ENCODE measurements at regions not wholly inside any gene's neighbourhood (a gene's known extent, or its start where the extent isn't known, plus 50 kb on each side); places are given as distances from the start of the nearest gene placed in this dataset.

GRCh38 chrX:121569609-121570008 is 522.2 kb downstream of the GLUD2 start:
- TF ChIP-seq RAD21 (IDR thresholded peaks at IDR 0.05; ENCODE audit: low read depth), result no peak
- no peak for TF ChIP-seq CEBPB (IDR thresholded peaks at IDR 0.05)
- TF ChIP-seq, protein P1, sequence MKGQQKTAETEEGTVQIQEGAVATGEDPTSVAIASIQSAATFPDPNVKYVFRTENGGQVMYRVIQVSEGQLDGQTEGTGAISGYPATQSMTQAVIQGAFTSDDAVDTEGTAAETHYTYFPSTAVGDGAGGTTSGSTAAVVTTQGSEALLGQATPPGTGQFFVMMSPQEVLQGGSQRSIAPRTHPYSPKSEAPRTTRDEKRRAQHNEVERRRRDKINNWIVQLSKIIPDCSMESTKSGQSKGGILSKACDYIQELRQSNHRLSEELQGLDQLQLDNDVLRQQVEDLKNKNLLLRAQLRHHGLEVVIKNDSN (IDR thresholded peaks at IDR 0.05), result no peak
- no peak for TF ChIP-seq TEAD4 (IDR thresholded peaks at IDR 0.05)
- no peak for TF ChIP-seq YY1 (IDR thresholded peaks at IDR 0.05; ENCODE audit: low read depth)
- no peak for TF ChIP-seq ZBTB7A (IDR thresholded peaks at IDR 0.05; ENCODE audit: low read depth)
- TF ChIP-seq EGR1 (IDR thresholded peaks at IDR 0.05), result no peak
- no peak for TF ChIP-seq NFIC (IDR thresholded peaks at IDR 0.05)
- TF ChIP-seq TCF12 (IDR thresholded peaks at IDR 0.05; ENCODE audit: low read depth), result no peak
- no peak for TF ChIP-seq TAF1 (IDR thresholded peaks at IDR 0.05; ENCODE audit: low read depth)
- no peak for TF ChIP-seq EP300 (IDR thresholded peaks at IDR 0.05; ENCODE audit: borderline replicate concordance)
- TF ChIP-seq FOXM1 (IDR thresholded peaks at IDR 0.05; ENCODE audit: borderline replicate concordance, low read depth), result no peak

GRCh38 chrX:121570072-121570841 is 522.8 kb downstream of the GLUD2 start:
- TF ChIP-seq TEAD4 (IDR thresholded peaks at IDR 0.05) (no peak), ZBTB7A (IDR thresholded peaks at IDR 0.05; ENCODE audit: low read depth) (no peak), EGR1 (IDR thresholded peaks at IDR 0.05) (no peak), TCF12 (IDR thresholded peaks at IDR 0.05; ENCODE audit: low read depth) (no peak), CEBPB (IDR thresholded peaks at IDR 0.05) (no peak), EP300 (IDR thresholded peaks at IDR 0.05; ENCODE audit: borderline replicate concordance) (no peak), TAF1 (IDR thresholded peaks at IDR 0.05; ENCODE audit: low read depth) (no peak), REST (IDR thresholded peaks at IDR 0.05; ENCODE audit: low read depth) (no peak)
- TF ChIP-seq, protein P1 (IDR thresholded peaks at IDR 0.05), result no peak

DNA sequence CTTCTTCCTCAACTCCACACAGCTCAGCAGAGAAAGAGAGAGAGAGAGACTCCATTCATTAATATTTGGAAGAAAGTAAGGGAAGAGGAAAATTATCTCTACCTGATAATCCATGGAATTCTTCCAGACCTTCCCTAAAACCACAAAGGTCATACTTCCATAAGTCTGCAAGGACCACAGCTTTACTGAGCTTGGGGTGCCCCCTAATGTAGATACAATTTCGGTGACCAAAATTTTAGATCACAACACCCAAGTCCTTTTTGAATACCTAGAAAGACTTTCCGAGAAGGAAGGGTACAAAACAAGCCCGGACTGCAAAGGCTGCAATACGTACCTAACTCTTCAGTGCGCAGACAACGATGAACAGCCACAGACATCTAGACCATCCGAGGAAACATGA is 523.9 kb downstream of the GLUD2 start:
- TF ChIP-seq CEBPB (IDR thresholded peaks at IDR 0.05) (no peak), NFIC (IDR thresholded peaks at IDR 0.05) (no peak), FOXM1 (IDR thresholded peaks at IDR 0.05; ENCODE audit: borderline replicate concordance, low read depth) (no peak), EGR1 (IDR thresholded peaks at IDR 0.05) (no peak), ZBTB7A (IDR thresholded peaks at IDR 0.05; ENCODE audit: low read depth) (no peak), TCF12 (IDR thresholded peaks at IDR 0.05; ENCODE audit: low read depth) (no peak), TAF1 (IDR thresholded peaks at IDR 0.05; ENCODE audit: low read depth) (no peak)
- TF ChIP-seq, protein P2, sequence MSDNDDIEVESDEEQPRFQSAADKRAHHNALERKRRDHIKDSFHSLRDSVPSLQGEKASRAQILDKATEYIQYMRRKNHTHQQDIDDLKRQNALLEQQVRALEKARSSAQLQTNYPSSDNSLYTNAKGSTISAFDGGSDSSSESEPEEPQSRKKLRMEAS (IDR thresholded peaks at IDR 0.05), result no peak
- TF ChIP-seq, protein P1 (IDR thresholded peaks at IDR 0.05), result no peak

DNA sequence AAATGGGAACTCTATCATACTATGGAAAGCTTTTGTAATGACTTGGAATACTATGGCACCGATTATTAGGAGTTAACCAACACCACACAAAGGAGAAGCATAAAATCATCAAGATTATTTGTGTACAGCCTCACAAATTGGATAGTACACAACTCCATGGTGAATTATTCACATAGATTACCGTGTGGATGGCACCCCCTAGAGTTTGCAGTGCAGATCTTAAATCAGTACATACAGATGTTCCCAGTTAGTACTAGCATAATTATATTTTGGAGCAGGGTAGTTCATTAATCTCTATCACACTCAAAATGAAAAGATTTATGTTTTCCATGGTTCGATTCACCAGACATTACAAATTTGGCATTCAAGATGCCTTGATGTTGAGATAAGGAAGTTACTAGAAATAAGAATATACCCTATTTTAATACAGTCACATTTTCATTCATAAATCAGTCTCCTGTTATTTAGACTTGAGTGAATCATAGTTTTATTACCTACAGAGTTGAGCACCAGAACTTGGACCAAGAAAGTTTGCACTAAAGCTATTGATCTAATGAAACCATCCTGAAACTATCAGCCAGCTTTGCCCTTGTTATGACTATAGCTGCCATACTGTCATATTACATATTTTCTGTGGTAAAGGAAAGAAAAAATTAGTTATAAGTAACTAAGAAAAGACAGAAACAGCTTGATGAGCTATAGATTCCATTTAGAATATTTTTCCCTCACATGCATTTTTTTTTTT is 531.8 kb downstream of the GLUD2 start:
- TF ChIP-seq FOXM1 (IDR thresholded peaks at IDR 0.05; ENCODE audit: borderline replicate concordance, low read depth) (no peak), RAD21 (IDR thresholded peaks at IDR 0.05; ENCODE audit: low read depth) (peak; percentile 47)

GRCh38 chrX:121581885-121582284 is 534.5 kb downstream of the GLUD2 start:
- TF ChIP-seq CREB1 (IDR thresholded peaks at IDR 0.05; ENCODE audit: low read depth), result no peak
- no peak for TF ChIP-seq TEAD4 (IDR thresholded peaks at IDR 0.05)
- TF ChIP-seq TCF12 (IDR thresholded peaks at IDR 0.05; ENCODE audit: low read depth), result no peak
- TF ChIP-seq EP300 (IDR thresholded peaks at IDR 0.05; ENCODE audit: borderline replicate concordance), result no peak
- TF ChIP-seq, protein P1 (IDR thresholded peaks at IDR 0.05), result no peak
- TF ChIP-seq TAF1 (IDR thresholded peaks at IDR 0.05; ENCODE audit: low read depth), result no peak
- TF ChIP-seq FOXM1 (IDR thresholded peaks at IDR 0.05; ENCODE audit: borderline replicate concordance, low read depth), result no peak
- TF ChIP-seq NFIC (IDR thresholded peaks at IDR 0.05), result no peak
- TF ChIP-seq REST (IDR thresholded peaks at IDR 0.05; ENCODE audit: low read depth), result no peak
- TF ChIP-seq RAD21 (IDR thresholded peaks at IDR 0.05; ENCODE audit: low read depth), result no peak
- no peak for TF ChIP-seq EGR1 (IDR thresholded peaks at IDR 0.05)
- TF ChIP-seq, protein P2 (IDR thresholded peaks at IDR 0.05), result no peak
